ENCODE measurements at regions not wholly inside any gene's neighbourhood (a gene's known extent, or its start where the extent isn't known, plus 50 kb on each side); places are given as distances from the start of the nearest gene placed in this dataset.

DNA sequence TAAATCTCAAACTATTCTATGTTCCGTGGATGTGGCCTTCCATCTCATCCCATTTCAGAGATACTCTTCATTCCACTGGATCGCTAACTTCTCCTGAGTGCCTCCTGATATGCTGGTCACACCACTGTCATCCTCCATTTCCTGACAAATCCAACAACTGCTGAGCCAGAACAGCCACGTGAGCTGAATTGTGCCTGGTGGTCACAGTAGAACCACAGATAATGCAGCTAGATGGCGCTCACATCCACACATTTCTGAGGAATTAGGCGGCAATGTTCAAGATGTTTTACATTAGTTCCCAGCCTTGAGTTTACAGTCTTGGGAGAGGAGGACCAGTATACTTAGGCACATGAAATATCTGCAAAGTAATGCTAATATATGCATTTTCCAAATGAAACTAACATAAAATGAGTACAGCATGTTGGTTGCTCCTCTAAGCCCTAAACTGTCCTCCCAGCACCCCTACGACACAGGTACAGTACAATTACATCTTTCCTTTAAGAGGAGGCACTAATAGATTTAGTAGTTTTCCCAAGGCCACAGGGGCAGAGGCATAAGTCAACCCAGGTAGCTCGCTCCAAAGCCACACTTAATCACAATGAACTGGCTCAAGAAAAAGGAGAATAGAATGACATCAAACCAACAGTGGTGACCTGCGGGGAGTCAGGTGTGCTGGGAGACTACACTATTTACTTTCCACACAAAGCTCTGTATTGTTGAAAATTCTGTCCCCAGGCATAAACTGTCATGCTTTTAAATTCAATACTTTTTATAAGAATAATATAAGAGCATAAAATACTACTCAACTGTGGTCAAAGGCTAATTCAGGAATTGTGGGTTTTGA lies 134.2 kb downstream of the CHIC2 start:
- FAIRE-seq = peak; percentile 79
- peak; percentile 19 for DNase-seq (ENCODE audit: insufficient read length, low spot score)
- TF ChIP-seq POLR2A (IDR thresholded peaks at IDR 0.05; ENCODE audit: low read depth, low read length) = no peak

- no peak for FAIRE-seq
- no peak for DNase-seq (ENCODE audit: insufficient read length, low spot score)
- TF ChIP-seq POLR2A (IDR thresholded peaks at IDR 0.05; ENCODE audit: low read depth, low read length) = no peak
These were observed 135.1 kb downstream of the CHIC2 start for GRCh38 chr4:53929311-53929710.

DNA sequence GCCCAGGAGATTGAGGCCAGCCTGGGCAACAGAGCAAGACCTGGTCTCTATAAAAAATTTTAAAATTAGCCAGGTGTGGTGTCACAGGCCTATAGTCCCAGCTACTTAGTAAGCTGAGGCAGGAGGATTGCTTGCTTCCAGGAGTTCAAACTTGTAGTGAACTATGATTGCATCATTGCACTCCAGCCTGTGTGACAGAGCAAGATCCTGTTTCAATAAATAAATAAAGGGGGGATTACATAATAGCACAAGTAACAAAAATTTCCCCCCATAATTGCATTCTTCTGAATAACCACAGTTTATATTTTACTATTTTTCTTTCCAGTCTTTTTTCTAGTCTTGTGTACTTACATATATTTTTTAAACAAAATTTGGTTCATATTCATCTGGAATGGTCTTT lies 135.6 kb downstream of the CHIC2 start:
- no peak for DNase-seq (ENCODE audit: insufficient read length, low spot score)
- no peak for TF ChIP-seq POLR2A (IDR thresholded peaks at IDR 0.05; ENCODE audit: low read depth, low read length)
- FAIRE-seq = no peak

GRCh38 chr4:53925050-53925605 lies 139.3 kb downstream of the CHIC2 start:
- no peak for FAIRE-seq
- no peak for DNase-seq (ENCODE audit: insufficient read length, low spot score)
- TF ChIP-seq POLR2A (IDR thresholded peaks at IDR 0.05; ENCODE audit: low read depth, low read length) = no peak

GRCh38 chr4:53924333-53925049 lies 139.9 kb downstream of the CHIC2 start:
- no peak for TF ChIP-seq POLR2A (IDR thresholded peaks at IDR 0.05; ENCODE audit: low read depth, low read length)
- FAIRE-seq = no peak
- DNase-seq (ENCODE audit: insufficient read length, low spot score) = no peak

DNA sequence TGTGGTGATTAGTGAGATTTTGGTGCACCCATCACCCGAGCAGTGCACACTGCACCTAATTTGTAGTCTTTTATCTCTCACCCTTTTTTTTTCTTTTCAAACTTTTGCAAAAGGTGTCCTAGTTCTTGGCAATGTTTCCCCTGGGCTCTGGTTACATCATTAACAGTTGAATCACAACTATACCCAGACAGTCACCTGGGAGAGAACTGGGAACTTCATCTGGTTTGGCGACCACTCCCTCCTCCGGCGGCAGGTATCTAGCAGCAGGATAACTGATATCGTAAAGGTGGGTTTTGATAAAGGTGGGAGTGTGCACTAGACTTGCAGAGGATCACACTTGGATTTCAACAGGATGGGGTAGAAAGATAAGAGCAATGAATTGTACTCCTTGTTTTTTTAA lies 140.5 kb downstream of the CHIC2 start:
- FAIRE-seq (no peak), DNase-seq (ENCODE audit: insufficient read length, low spot score) (no peak)
- no peak for TF ChIP-seq POLR2A (IDR thresholded peaks at IDR 0.05; ENCODE audit: low read depth, low read length)

DNA sequence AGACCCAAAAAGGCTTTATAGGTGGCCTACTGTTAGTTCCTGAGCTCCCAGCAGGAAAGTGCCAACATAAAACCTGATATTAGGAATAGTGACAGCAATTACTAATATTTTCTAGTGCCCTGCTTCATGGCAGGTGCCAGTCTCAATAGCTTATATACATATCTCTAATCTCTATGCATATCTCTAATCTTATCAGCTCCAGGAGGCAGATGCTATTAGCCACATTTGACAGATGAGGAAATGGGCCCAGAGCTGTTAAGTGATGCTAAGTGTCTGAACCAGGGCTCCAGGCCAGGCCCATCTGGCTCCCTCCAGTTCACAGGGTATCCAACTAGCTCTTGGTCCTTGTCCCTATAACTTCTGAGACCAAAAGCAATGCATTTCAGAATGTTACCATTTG lies 142.5 kb downstream of the CHIC2 start:
- TF ChIP-seq POLR2A (IDR thresholded peaks at IDR 0.05; ENCODE audit: low read depth, low read length) = no peak
- DNase-seq (ENCODE audit: insufficient read length, low spot score) = no peak
- FAIRE-seq = no peak

DNA sequence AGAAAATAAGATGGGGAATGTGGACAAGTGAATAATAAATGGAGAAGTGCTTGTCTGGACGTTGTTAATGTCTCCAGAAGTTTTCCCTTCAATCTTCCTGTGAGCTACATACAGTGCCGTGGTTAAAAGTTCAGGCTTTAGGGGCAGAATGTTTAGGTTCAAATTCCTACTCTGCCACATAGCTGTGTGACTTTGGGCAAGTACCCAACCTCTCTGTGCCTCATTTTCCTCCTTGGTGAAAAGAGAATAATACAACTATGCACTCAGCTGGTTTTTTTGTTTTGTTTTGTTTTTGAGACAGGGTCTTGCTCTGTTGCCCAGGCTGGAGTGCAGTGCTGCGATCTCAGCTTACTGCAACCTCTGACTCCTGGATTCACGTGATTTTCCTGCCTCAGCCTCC lies 143.5 kb downstream of the CHIC2 start:
- DNase-seq (ENCODE audit: insufficient read length, low spot score) = no peak
- no peak for TF ChIP-seq POLR2A (IDR thresholded peaks at IDR 0.05; ENCODE audit: low read depth, low read length)
- no peak for FAIRE-seq

DNA sequence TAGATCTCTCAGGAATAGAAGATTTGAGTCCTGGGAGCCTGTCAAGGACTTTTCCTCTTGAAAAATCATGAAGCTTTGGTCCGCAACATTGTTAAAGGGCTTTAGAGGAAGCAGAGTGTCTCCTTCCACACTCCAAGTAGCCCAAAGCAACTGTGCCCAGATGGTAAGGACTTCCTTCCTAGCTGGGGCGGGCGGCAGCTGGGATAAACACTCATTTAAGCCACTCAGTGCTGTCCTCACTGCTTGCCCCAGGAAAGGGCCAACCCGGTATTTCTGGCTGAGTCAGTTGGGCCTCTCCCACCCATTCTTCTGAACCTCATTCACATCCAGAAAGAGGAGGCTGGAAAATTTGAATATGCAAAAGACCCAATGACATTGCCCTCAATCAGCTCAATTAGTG lies 144.3 kb downstream of the CHIC2 start:
- DNase-seq (ENCODE audit: insufficient read length, low spot score) = no peak
- FAIRE-seq = no peak
- TF ChIP-seq POLR2A (IDR thresholded peaks at IDR 0.05; ENCODE audit: low read depth, low read length) = no peak

GRCh38 chr4:53919535-53919934 lies 144.9 kb downstream of the CHIC2 start:
- FAIRE-seq (no peak), DNase-seq (ENCODE audit: insufficient read length, low spot score) (no peak)
- no peak for TF ChIP-seq POLR2A (IDR thresholded peaks at IDR 0.05; ENCODE audit: low read depth, low read length)

DNA sequence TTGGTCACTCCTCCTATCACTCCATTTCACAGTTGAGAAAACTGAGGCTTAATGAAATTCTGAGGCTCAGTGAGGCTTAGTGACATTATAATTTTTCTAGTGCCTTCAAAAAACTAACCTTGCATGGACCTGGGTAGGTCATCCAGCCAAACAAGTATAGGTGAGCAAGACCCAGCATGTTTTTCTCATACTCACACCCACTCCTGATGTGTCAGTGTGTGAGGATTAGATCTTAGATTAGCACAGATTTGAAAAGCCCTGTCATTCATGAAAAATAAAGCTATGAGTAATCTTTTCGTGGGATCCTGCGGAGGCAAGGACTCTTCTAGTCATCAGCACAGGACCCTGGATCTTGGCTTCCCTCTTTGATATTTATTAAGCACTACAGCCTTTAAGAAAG lies 146.7 kb downstream of the CHIC2 start:
- no peak for DNase-seq (ENCODE audit: insufficient read length, low spot score)
- TF ChIP-seq POLR2A (IDR thresholded peaks at IDR 0.05; ENCODE audit: low read depth, low read length) = no peak
- FAIRE-seq = no peak

- no peak for TF ChIP-seq POLR2A (IDR thresholded peaks at IDR 0.05; ENCODE audit: low read depth, low read length)
- no peak for DNase-seq (ENCODE audit: insufficient read length, low spot score)
- FAIRE-seq = no peak
These were observed 147.9 kb downstream of the CHIC2 start for GRCh38 chr4:53916431-53916889.

DNA sequence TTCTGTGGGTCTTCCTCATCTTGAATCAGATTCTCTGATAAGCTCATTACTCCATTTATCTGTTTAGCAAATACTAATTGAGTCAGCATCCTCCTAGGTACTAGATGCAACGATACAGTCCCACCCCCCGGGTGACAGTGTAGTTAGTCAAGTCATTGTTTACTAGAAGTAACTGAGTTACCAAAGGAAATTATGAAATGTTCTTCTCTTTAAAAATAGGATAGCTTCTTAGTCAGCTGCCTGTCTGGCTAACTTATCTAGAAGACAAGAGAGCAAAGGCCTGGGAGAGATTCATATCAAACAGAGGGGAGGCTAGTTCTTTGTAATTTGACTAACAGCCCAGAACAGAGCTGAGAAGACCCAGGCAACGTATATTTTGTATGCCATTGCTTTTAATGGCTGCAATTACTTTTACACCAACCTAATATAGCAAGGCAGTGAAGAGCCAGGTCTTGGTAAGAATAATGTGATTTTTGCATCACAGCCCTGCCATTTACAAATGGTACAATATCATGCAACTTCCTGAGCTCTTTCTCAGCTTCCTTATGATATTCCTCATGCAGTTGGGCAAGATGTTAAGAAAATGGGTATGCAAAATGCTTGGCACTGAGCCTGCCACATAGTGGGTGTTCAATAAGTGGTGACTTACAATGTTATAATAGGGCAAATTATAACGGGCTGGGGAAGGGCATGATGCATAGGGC lies 149.9 kb downstream of the CHIC2 start:
- TF ChIP-seq POLR2A (IDR thresholded peaks at IDR 0.05; ENCODE audit: low read depth, low read length) = no peak
- DNase-seq (ENCODE audit: insufficient read length, low spot score) (no peak), FAIRE-seq (no peak)

DNA sequence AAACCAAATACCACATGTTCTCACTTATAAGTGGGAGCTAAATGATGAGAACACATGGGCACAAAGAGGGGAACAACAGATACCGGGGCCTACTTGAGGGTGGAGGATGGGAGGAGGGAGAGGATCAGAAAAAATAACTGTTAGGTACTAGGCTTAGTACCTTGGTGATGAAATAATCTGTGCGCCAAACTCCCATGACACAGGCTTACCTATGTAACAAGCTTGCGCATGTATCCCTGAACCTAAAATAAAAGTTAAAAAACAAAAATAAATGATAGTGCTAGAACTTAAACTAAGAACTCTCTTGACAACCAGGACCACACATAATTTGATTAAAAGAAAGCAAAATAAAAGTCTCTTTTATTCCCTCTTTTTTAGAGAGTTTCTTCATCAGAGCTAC lies 150.6 kb downstream of the CHIC2 start:
- DNase-seq (ENCODE audit: insufficient read length, low spot score) = no peak
- TF ChIP-seq POLR2A (IDR thresholded peaks at IDR 0.05; ENCODE audit: low read depth, low read length) = no peak
- FAIRE-seq = no peak
